Right lobe of liver (tissue), 4 donors: ENCODE measurements at regions not wholly inside any gene's neighbourhood (a gene's known extent, or its start where the extent isn't known, plus 50 kb on each side); places are given as distances from the start of the nearest gene placed in this dataset.

Experiments
- POLR2A ChIP-seq: fragments of 450-650 bp; IDR thresholded peaks from one replicate; pipeline ENCODE4 v1.6.1; 2017; ENCODE audit warnings: antibody characterized with exemption, mild to moderate bottlenecking
- TF ChIP-seq, protein P1 (sequence below), 4 donors: fragments of 200-600 bp in 3 of 4; fragments of 450-650 bp in 1 of 4; IDR thresholded peaks; one replicate each; pipeline versions ENCODE4 v1.5.1 to v1.8.0; 2016 to 2022; ENCODE audit warnings: antibody characterized with exemption in 4 of 4, mild to moderate bottlenecking in 2 of 4
- donor health status: DM: no; HTN: no; CAD: no.
- donor health status: DM: no; HTN: no; CAD: no.
- donor health status: DM: no; HTN: yes; CAD: no.

DNA sequence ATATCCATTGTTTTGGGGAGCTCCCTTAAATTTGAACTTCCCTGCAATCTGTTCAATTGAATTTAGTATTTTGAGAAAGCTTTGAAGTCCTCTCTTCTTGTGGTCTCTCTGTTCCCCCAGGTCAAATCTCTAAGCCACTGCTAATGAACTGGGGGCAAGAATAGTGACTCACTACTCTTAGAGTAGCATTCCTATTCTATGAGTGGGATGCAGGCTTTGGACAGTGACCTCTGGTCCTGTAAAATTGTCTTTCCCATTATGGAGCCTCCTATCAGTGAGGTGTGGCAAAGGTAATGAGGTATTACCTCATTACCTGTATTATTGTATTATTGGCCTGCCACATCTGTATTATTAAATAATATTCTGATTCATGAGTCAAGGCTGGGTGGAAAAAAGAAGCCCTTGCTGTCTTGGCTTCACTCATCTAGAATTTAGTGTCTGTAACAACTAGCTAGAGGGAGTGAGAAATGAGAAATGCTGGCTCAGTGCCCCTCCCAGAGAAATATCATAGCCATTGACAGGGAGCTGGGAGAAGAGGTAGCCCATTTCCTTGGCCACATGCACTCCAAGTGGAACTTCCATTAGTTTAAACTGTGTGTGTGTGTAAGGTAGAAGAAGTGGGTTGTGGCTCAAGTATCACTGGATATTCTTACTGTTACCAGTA lies 393.9 kb upstream of the CTSO start:
- TF ChIP-seq, protein P1, sequence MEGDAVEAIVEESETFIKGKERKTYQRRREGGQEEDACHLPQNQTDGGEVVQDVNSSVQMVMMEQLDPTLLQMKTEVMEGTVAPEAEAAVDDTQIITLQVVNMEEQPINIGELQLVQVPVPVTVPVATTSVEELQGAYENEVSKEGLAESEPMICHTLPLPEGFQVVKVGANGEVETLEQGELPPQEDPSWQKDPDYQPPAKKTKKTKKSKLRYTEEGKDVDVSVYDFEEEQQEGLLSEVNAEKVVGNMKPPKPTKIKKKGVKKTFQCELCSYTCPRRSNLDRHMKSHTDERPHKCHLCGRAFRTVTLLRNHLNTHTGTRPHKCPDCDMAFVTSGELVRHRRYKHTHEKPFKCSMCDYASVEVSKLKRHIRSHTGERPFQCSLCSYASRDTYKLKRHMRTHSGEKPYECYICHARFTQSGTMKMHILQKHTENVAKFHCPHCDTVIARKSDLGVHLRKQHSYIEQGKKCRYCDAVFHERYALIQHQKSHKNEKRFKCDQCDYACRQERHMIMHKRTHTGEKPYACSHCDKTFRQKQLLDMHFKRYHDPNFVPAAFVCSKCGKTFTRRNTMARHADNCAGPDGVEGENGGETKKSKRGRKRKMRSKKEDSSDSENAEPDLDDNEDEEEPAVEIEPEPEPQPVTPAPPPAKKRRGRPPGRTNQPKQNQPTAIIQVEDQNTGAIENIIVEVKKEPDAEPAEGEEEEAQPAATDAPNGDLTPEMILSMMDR (IDR thresholded peaks at IDR 0.05): no peak
- no peak for TF ChIP-seq POLR2A
